ENCODE measurements at regions not wholly inside any gene's neighbourhood (a gene's known extent, or its start where the extent isn't known, plus 50 kb on each side); places are given as distances from the start of the nearest gene placed in this dataset.
A peak's percentile ranks its signal among the peaks of the same experiment; 100 is the strongest.
"Not testable (repeated sequence)": the region's sequence is repeated elsewhere in the genome, so short reads cannot be mapped to it uniquely, and the experiment has no call there.

DNA sequence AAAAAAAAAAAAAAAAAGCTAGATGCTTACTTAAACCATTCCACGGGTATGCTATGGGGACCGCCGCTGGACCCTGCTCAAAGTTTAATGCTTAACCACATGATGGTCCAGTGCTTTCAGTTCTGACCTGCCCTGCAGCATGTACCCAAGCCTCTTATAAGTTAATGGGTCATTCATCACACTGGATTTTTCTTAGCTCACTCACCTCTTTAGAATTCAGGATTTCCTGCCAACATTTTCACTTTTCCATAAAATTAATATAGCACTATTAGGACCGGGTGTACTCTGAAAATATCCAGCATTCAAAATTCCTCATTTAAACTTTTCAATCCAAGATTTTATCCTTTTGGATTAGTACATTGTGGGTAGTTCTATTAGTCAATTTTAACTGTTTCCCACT lies 140.8 kb downstream of the ALDH8A1 start:
- peak; percentile 35 to 81 for DNase-seq (ENCODE audit: low read depth in 2 of 2)
- no peak overlapping the region for H3K27ac ChIP-seq (ENCODE audit: insufficient read depth, low read length)
- no peaks in the 10 kb centered on the region for H3K9me3 ChIP-seq (ENCODE audit: control insufficient read depth, insufficient read depth, low read depth, low read length)
- no peak overlapping the region for H3K4me2 ChIP-seq (ENCODE audit: extremely low read depth, insufficient read depth, low read length)
- no peaks in the 10 kb centered on the region for H3K27me3 ChIP-seq (ENCODE audit: control insufficient read depth, insufficient read depth, low read length)
- no peaks in the 10 kb centered on the region for H4K20me1 ChIP-seq (ENCODE audit: control insufficient read depth, extremely low read depth, insufficient read depth, low read length)
- no peak overlapping the region for H2AFZ ChIP-seq (ENCODE audit: low read length)
- no peaks in the 10 kb centered on the region for H3K79me2 ChIP-seq (ENCODE audit: control insufficient read depth, insufficient read depth, low read length)
- H3K4me1 ChIP-seq (ENCODE audit: control insufficient read depth, extremely low read depth, insufficient read depth, low read length), result peaks cover 5% of the 10 kb centered on the region
- TF ChIP-seq, protein P1, sequence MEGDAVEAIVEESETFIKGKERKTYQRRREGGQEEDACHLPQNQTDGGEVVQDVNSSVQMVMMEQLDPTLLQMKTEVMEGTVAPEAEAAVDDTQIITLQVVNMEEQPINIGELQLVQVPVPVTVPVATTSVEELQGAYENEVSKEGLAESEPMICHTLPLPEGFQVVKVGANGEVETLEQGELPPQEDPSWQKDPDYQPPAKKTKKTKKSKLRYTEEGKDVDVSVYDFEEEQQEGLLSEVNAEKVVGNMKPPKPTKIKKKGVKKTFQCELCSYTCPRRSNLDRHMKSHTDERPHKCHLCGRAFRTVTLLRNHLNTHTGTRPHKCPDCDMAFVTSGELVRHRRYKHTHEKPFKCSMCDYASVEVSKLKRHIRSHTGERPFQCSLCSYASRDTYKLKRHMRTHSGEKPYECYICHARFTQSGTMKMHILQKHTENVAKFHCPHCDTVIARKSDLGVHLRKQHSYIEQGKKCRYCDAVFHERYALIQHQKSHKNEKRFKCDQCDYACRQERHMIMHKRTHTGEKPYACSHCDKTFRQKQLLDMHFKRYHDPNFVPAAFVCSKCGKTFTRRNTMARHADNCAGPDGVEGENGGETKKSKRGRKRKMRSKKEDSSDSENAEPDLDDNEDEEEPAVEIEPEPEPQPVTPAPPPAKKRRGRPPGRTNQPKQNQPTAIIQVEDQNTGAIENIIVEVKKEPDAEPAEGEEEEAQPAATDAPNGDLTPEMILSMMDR (conservative IDR thresholded peaks at IDR 0.05 in 1 of 2, IDR thresholded peaks at IDR 0.05 in 1 of 2; ENCODE audit: low read depth in 1 of 2, low read length in 2 of 2), result no peak
- no peak for TF ChIP-seq EZH2 (IDR thresholded peaks at IDR 0.05; ENCODE audit: low read length, missing control alignments)
- H3K4me3 ChIP-seq (replicated peaks in 1 of 4; ENCODE audit: control extremely low read depth in 1 of 4, insufficient read depth in 1 of 4, low read depth in 3 of 4, low read length in 4 of 4), result no peak overlapping the region
- H3K9ac ChIP-seq (ENCODE audit: insufficient read depth, low read length), result no peak overlapping the region
- no peaks in the 10 kb centered on the region for H3K36me3 ChIP-seq (ENCODE audit: control insufficient read depth, insufficient read depth, low read length)

DNA sequence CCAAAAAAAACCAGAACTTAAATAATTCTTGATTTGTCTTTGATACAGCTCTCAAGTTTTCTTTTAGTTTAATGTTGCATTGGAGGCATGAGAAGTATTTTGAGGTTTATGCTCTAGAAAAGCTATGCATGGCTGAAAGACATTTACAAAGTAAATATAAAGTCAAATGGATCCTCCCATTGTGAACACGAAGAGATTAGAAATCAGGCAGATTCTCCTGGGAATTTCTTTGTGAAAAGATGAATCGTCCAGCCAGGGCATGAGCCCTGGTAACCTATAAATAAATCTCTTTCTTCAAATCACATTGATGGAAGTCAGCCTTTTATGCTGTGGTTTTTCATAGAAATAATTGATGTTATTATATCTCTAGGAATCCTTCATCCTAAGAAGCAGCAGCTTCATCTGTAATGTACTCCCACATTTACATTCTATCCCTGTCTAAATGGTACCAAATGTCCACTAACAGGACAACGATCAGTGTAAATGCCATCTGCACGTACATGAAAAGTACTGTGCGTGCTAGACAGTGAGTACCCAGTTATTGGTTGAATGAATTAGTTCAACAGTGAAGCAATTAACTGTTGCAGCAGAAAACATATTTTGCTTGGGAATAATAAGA lies 143.6 kb downstream of the ALDH8A1 start:
- Histone ChIP-seq H3K9ac (ENCODE audit: insufficient read depth, low read length) (no peak overlapping the region), H3K4me1 (ENCODE audit: control insufficient read depth, extremely low read depth, insufficient read depth, low read length) (peaks cover 2% of the 10 kb centered on the region), H4K20me1 (ENCODE audit: control insufficient read depth, extremely low read depth, insufficient read depth, low read length) (no peaks in the 10 kb centered on the region), H3K27ac (ENCODE audit: insufficient read depth, low read length) (no peak overlapping the region), H3K36me3 (ENCODE audit: control insufficient read depth, insufficient read depth, low read length) (no peaks in the 10 kb centered on the region), H2AFZ (ENCODE audit: low read length) (no peak overlapping the region), H3K4me2 (ENCODE audit: extremely low read depth, insufficient read depth, low read length) (no peak overlapping the region), H3K4me3 (replicated peaks in 1 of 4; ENCODE audit: control extremely low read depth in 1 of 4, insufficient read depth in 1 of 4, low read depth in 3 of 4, low read length in 4 of 4) (no peak overlapping the region), H3K27me3 (ENCODE audit: control insufficient read depth, insufficient read depth, low read length) (no peaks in the 10 kb centered on the region), H3K9me3 (ENCODE audit: control insufficient read depth, insufficient read depth, low read depth, low read length) (no peaks in the 10 kb centered on the region), H3K79me2 (ENCODE audit: control insufficient read depth, insufficient read depth, low read length) (no peaks in the 10 kb centered on the region)
- TF ChIP-seq, protein P1 (conservative IDR thresholded peaks at IDR 0.05 in 1 of 2, IDR thresholded peaks at IDR 0.05 in 1 of 2; ENCODE audit: low read depth in 1 of 2, low read length in 2 of 2), result no peak
- TF ChIP-seq EZH2 (IDR thresholded peaks at IDR 0.05; ENCODE audit: low read length, missing control alignments), result no peak
- no peak for DNase-seq (ENCODE audit: low read depth in 2 of 2)

DNA sequence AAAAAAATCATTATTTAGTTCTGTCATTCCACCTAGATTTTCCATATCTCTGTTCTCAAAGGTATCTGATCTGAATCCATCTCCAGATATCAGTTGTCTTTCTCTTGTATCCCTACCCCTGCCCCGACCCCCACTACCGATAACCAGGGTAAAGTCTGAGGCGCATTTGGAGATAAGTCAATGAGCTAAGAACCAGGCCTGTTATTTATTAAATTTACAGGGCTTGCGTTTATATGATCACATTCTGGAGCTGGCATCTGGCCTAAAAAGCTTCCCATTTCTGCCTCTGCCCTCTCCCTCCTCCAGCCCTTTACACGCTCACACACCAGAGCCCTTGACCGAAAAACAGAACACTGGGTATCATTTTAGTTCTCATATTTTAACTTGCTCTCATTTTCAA lies 144.7 kb downstream of the ALDH8A1 start:
- Histone ChIP-seq H3K4me1 (ENCODE audit: control insufficient read depth, extremely low read depth, insufficient read depth, low read length) (peaks cover 2% of the 10 kb centered on the region), H3K79me2 (ENCODE audit: control insufficient read depth, insufficient read depth, low read length) (no peaks in the 10 kb centered on the region), H3K9ac (ENCODE audit: insufficient read depth, low read length) (no peak overlapping the region), H3K4me3 (replicated peaks in 1 of 4; ENCODE audit: control extremely low read depth in 1 of 4, insufficient read depth in 1 of 4, low read depth in 3 of 4, low read length in 4 of 4) (no peak overlapping the region), H3K4me2 (ENCODE audit: extremely low read depth, insufficient read depth, low read length) (no peak overlapping the region), H3K27me3 (ENCODE audit: control insufficient read depth, insufficient read depth, low read length) (no peaks in the 10 kb centered on the region), H2AFZ (ENCODE audit: low read length) (no peak overlapping the region), H3K27ac (ENCODE audit: insufficient read depth, low read length) (no peak overlapping the region), H4K20me1 (ENCODE audit: control insufficient read depth, extremely low read depth, insufficient read depth, low read length) (no peaks in the 10 kb centered on the region), H3K9me3 (ENCODE audit: control insufficient read depth, insufficient read depth, low read depth, low read length) (no peaks in the 10 kb centered on the region), H3K36me3 (ENCODE audit: control insufficient read depth, insufficient read depth, low read length) (no peaks in the 10 kb centered on the region)
- TF ChIP-seq EZH2 (IDR thresholded peaks at IDR 0.05; ENCODE audit: low read length, missing control alignments), result no peak
- TF ChIP-seq, protein P1 (conservative IDR thresholded peaks at IDR 0.05 in 1 of 2, IDR thresholded peaks at IDR 0.05 in 1 of 2; ENCODE audit: low read depth in 1 of 2, low read length in 2 of 2), result no peak
- DNase-seq (ENCODE audit: low read depth in 2 of 2), result no peak

DNA sequence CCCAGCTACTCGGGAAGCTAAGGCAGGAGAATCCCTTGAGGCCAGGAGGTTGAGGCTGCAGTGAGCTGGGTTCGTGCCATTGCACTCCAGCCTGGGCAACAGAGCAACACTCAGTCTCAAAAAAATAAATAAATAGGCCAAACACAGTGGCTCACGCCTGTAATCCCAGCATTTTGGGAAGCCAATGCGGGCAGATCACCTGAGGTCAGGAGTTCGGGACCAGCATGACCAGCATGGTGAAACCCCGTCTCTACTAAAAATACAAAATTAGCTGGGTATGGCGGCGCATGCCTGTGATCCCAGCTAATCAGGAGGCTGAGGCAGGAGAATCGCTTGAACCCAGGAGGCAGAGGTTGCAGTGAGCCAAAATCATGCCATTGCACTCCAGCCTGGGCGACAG lies 145.6 kb downstream of the ALDH8A1 start:
- not testable (repeated sequence) for DNase-seq (ENCODE audit: low read depth in 2 of 2); H3K27ac ChIP-seq (ENCODE audit: insufficient read depth, low read length); H3K9me3 ChIP-seq (ENCODE audit: control insufficient read depth, insufficient read depth, low read depth, low read length); H3K4me1 ChIP-seq (ENCODE audit: control insufficient read depth, extremely low read depth, insufficient read depth, low read length); H3K4me3 ChIP-seq (replicated peaks in 1 of 4; ENCODE audit: control extremely low read depth in 1 of 4, insufficient read depth in 1 of 4, low read depth in 3 of 4, low read length in 4 of 4); H3K36me3 ChIP-seq (ENCODE audit: control insufficient read depth, insufficient read depth, low read length); H2AFZ ChIP-seq (ENCODE audit: low read length); H3K27me3 ChIP-seq (ENCODE audit: control insufficient read depth, insufficient read depth, low read length); H4K20me1 ChIP-seq (ENCODE audit: control insufficient read depth, extremely low read depth, insufficient read depth, low read length); H3K9ac ChIP-seq (ENCODE audit: insufficient read depth, low read length); H3K79me2 ChIP-seq (ENCODE audit: control insufficient read depth, insufficient read depth, low read length); H3K4me2 ChIP-seq (ENCODE audit: extremely low read depth, insufficient read depth, low read length)
